ENCODE measurements at regions not wholly inside any gene's neighbourhood (a gene's known extent, or its start where the extent isn't known, plus 50 kb on each side); places are given as distances from the start of the nearest gene placed in this dataset.

DNA sequence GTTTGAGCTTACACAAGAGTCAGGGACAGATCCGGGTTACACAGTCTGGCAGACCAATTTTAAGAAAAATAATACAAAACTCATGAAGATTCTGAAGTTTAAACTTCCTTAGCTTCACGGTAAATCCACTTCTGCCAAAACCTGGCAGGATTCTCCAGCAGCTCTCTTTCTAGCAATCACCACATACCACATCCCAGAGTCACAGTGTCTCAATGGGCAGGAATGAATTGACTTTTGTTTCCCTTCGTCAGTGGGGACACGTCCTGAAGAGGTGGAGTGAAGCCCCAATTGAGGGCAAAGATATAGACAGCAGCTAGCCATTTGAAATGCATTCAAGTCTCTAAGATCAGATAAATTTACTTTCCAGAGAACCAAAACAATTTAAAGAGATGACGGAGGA lies 117.1 kb upstream of the ARHGAP5 start:
- no peak for DNase-seq (ENCODE audit: extremely low spot score)
- CTCF ChIA-PET, result interaction anchor here (1.3 to 1.5 kb wide), 2 partner anchors 9 to 14 kb away, joined by 3 to 5 read pairs; no protein-coding TSS in a partner anchor
- TF ChIP-seq, protein P1, sequence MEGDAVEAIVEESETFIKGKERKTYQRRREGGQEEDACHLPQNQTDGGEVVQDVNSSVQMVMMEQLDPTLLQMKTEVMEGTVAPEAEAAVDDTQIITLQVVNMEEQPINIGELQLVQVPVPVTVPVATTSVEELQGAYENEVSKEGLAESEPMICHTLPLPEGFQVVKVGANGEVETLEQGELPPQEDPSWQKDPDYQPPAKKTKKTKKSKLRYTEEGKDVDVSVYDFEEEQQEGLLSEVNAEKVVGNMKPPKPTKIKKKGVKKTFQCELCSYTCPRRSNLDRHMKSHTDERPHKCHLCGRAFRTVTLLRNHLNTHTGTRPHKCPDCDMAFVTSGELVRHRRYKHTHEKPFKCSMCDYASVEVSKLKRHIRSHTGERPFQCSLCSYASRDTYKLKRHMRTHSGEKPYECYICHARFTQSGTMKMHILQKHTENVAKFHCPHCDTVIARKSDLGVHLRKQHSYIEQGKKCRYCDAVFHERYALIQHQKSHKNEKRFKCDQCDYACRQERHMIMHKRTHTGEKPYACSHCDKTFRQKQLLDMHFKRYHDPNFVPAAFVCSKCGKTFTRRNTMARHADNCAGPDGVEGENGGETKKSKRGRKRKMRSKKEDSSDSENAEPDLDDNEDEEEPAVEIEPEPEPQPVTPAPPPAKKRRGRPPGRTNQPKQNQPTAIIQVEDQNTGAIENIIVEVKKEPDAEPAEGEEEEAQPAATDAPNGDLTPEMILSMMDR (IDR thresholded peaks at IDR 0.05; ENCODE audit: control extremely low read depth, extremely low read depth, low read depth, missing control alignments), result no peak
- POLR2A ChIA-PET, result no interaction called here

DNA sequence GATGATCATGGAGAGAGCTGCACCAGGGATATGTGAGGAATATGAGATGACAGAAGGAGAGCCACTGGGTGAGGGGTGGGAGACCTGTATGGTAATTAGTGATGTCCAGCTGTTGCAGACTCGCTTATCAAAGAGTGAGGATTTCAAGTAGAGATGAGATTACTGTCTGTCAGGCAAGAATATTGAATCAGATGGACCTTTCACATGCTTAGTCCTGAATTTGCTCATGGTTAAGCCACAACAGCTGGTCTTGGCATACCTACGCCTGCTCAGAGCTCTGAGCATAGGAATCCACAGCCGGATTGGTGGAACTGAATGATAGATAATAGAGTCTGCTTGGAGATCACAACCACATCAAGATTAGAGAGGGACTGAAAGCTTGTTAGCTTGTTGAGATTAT lies 115.2 kb upstream of the ARHGAP5 start:
- CTCF ChIA-PET, result no interaction called here
- POLR2A ChIA-PET, result no interaction called here
- TF ChIP-seq, protein P1 (IDR thresholded peaks at IDR 0.05; ENCODE audit: control extremely low read depth, extremely low read depth, low read depth, missing control alignments), result no peak
- DNase-seq (ENCODE audit: extremely low spot score), result no peak

DNA sequence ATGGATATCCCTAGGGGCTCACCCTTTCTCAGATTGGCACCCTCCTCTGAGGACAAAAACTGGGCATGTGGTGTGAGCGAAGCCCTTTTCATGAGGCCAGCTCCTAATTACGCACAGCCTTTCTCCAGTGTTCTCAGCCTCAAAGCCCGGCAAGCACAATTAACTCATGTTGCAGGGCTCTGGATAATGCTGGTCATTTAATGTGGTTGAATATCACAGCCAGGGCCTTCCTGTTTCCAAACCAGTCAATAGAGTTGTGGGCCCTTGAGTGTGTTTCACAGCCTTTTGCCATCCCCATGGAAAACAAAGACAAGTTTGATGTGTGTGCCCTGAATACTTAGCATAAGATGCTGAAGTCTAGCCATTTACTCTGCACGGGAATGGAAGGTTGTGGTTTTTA lies 114.2 kb upstream of the ARHGAP5 start:
- no peak for DNase-seq (ENCODE audit: extremely low spot score)
- ChIA-PET CTCF (no interaction called here), POLR2A (no interaction called here)
- TF ChIP-seq, protein P1 (IDR thresholded peaks at IDR 0.05; ENCODE audit: control extremely low read depth, extremely low read depth, low read depth, missing control alignments), result no peak

DNA sequence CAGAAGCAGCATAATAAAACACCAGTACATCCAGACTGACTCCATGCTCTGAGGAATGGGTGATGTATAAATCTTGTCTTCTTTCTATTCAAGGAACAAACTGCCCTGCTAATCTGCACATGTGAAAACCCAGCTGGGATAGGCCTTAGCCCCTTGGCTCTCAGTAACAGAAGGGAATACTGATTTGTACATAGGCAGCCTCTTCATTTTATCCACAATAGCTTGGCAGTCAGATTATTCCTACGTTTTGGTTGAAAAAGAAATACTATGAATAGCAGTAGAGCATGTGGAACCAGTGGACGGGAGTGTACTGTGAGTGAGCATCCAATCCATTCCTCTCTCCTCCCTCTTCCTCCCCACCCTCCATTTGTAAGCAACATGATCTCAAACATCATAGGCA lies 113.5 kb upstream of the ARHGAP5 start:
- no peak for DNase-seq (ENCODE audit: extremely low spot score)
- TF ChIP-seq, protein P1 (IDR thresholded peaks at IDR 0.05; ENCODE audit: control extremely low read depth, extremely low read depth, low read depth, missing control alignments), result no peak
- CTCF ChIA-PET, result interaction anchor here (1.0 to 1.3 kb wide), 3 partner anchors 9 to 36 kb away, joined by 3 to 6 read pairs (median 4); no protein-coding TSS in a partner anchor
- POLR2A ChIA-PET, result no interaction called here

DNA sequence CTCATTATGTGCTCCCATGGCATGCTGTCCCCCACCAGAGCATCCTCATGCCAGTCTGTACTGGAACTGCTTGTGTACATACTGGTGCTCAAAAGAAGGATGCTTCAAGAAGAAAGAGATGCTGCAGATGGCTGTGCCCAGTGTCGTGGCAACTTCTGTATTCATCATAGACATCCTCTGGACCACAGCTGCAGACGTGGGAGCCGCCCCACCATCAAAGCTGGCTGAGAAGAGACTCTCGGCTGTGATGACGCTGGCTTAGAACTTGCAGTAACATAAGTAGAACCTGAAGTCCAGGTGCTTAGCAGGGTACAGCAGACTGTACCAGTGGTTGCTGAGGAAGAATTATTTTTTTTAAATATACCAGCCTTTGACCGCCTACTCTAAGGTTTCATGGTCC lies 112.6 kb upstream of the ARHGAP5 start:
- TF ChIP-seq, protein P1 (IDR thresholded peaks at IDR 0.05; ENCODE audit: control extremely low read depth, extremely low read depth, low read depth, missing control alignments), result no peak
- DNase-seq (ENCODE audit: extremely low spot score), result no peak
- ChIA-PET POLR2A (no interaction called here), CTCF (interaction anchor here (1.0 to 1.6 kb wide), 5 partner anchors 9 to 35 kb away, joined by 3 to 6 read pairs (median 3); no protein-coding TSS in a partner anchor)

DNA sequence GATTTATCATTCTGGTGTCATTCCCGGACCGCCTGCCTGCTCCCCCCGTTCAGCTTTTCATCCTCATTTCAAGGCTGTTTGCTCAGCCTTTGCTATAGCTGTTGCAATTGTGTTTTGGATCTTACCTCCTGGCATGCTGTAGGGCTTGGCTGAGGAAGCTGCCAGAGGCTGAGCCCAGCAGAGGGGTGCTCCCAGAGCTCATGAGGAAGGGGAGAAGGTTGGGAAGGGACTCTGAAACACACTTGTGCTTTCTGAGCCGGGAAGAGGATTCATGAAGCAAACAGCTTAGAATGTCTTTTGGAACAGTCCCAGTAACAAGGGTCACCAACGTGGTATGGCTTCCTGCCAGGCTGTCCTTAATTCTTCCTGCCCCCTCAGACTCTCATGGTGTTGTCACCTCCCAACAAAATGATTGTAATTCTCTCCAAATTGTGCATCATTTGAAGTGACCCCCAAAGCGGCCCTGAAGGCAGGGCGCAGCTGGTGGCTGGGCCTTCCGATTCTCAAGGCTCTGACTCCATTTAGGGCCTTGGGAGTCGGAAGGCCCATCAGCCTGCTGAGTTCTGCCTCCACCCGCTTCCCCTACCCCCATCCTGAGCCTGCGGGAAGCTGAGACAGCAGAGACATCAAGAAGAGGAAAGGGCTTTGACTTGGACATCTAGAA lies 111.9 kb upstream of the ARHGAP5 start:
- ChIA-PET POLR2A (no interaction called here), CTCF (interaction anchor here (1.0 to 1.6 kb wide), 2 partner anchors 9 to 22 kb away, joined by 3 read pairs; no protein-coding TSS in a partner anchor)
- TF ChIP-seq, protein P1 (IDR thresholded peaks at IDR 0.05; ENCODE audit: control extremely low read depth, extremely low read depth, low read depth, missing control alignments), result no peak
- no peak for DNase-seq (ENCODE audit: extremely low spot score)
